HG03039 (cell line): ENCODE measurements at regions not wholly inside any gene's neighbourhood (a gene's known extent, or its start where the extent isn't known, plus 50 kb on each side); places are given as distances from the start of the nearest gene placed in this dataset.

Experiments
- ATAC-seq: cut with Tn5 transposase; IDR thresholded peaks from one replicate; pipeline ENCODE4 v1.9.1; 2021; ENCODE audit warnings: mild to moderate bottlenecking, moderate library complexity; ENCODE audit not compliant: unreplicated experiment

DNA sequence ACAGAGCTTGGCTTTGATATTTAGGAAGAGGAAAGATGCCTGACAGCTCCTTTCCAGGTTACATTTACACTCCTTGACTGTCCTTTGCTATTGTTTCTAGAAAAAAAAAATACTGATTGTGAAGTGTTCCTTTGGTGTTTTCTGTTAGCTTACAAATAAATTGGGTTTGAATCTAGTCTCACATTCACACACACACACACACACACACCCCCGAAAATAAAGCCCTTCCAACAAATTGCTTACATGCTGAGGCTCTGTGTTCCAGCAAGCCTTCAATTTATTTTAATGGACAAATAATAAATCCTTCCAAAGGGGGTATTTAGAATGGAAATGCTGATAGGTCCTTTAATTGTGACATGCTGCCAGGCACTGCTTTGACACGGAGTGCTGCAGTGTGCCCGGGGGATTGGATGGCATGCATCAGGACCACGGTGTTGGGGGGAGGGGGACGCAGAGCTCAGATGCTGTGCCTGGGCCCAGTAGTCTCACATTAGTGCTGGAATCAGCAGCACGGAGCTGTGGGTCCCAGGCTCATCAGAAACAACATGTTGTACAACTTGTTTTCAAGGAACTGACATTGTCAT lies 199.9 kb downstream of the CD83 start:
- no peak for ATAC-seq

DNA sequence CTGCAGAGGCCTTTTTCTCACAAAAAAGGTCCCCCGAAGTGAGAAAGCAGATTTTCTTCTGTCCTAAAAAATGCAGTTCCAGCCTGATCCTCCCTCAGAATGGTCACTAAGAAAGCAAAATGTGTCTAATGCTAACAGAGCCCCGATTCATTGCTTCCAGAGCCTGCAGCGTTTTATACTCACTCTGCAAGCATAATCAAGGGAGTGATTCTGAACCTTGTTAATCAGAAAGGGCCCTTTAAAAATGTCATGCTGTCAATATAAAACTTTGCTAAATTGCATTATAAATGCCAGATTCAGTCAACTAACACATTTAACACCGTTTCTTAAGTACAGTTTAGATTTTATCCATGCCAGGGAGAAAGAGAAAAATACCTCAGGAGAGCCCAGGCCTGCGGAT lies 202.8 kb downstream of the CD83 start:
- no peak for ATAC-seq

DNA sequence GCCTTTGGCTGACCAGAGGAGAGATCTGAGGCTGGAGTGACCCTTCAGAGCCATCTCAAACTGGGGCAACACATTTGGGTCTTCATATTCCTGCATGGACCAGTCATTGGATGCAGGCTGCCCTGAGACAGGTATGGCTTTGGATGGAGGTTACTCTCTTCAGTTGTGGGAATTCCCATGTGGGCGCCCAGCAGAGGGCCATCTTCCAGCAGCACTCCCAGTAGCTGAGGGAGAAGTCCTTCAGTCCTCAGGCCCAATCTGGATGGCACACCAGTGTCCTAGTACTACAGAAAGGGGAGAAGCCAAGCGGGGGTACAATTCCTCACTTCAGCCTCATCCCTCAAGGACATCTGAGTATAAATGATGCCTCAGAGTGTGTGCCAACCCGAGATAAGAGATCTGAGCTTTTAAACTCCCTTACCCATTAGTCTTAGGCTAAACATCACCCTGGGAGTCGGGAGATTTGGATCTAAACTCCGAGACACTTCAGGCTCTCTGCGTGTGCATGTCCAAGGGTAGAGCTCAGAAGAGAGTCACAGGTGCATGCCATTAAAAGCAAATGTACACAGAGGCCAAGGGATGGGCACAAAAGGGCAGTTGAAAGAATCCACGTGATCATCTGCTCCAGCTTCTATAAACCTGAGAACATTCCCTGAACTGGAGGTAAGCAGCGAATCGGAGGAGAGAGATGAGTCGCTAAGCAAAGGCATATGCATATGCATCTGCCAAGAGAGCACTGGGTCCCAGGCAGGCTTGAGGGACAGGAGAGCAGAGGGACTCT lies 204.6 kb downstream of the CD83 start:
- no peak for ATAC-seq

DNA sequence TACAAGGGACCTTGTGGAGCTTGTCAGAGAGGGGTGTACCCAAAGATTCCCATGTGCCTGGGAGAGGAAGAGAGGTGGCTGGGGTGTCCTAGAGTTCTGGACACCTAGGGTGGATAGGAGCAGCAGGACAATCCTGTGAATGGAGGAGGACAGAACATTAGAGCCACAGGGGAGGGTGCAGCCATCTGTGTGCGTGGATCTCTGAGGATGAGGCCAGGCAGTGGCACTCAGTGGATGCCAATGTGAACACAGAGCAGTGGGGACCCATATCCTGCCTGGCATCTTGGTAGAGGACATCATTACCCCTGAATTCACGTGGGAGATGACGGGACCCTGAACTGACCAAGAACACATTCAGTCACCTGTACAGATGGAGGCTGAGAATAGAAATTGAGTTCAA lies 205.3 kb downstream of the CD83 start:
- no peak for ATAC-seq

DNA sequence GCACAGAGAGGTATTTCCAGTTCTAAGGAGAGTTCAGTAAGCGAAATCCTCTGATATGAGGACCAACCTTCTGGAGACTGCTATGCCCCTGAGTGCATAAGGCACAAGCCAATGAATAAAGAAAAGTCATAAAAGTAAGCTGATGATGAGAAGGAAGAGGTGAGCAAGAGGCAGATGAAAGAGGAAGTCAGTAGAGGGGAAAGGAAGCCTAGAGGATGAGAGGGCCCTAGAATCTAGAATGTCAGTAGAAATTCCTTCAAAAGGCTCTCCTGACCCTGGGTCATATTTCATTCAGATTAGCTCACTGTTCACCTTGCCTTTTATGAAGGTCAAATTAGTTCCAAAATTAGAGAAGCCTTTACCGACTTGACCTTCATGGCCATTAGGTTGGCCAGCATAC lies 209.2 kb downstream of the CD83 start:
- ATAC-seq: no peak

DNA sequence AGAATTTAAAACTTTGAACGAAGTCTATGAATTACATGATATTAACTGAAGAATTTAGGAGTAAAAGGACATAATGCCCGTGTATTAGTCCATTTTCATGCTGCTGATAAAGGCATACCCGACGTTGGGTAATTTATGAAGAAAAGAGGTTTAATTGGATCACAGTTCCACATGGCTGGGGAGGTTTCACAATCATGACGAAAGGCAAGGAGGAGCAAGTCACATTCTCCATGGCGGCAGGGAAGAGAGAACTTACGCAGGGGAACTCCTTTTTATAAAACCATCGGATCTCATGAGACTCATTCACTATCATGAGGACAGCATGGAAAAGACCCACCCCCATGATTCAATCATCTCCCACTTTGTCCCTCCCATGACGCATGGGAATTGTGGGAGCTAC lies 210.6 kb downstream of the CD83 start:
- no peak for ATAC-seq

DNA sequence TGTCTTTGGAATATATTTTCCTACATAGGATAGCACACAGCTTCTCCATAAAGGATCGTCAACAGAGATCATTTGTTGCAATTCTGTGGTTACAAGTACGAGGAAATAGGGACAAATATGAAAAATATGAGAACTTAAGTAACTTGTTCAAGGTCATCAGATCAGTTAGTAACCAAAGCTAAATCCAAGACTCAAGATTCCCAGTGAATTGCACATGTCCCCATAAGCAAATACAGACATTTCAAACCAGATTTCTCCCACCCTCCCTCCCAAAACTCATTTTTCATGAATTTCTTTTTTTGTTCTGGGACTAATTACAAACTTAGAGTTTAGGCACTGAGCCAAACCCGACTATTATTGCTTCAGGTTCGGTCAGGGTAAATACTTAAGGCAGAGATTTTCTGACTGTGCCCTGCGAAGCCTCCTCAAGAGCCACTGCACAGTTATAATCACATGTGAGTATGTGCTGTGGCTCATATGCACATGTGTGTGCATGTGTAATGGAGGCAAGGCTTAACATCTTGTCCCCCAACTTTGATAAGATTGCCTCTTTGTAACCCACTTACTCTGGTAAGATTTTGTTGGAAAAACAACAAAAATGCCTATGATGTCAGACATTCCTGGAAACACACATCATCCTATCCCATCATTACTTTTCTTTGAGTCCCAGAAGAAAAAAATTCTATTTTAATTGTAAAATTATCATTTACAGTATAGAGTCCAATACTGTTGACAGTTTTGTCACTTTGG lies 216.2 kb downstream of the CD83 start:
- no peak for ATAC-seq

DNA sequence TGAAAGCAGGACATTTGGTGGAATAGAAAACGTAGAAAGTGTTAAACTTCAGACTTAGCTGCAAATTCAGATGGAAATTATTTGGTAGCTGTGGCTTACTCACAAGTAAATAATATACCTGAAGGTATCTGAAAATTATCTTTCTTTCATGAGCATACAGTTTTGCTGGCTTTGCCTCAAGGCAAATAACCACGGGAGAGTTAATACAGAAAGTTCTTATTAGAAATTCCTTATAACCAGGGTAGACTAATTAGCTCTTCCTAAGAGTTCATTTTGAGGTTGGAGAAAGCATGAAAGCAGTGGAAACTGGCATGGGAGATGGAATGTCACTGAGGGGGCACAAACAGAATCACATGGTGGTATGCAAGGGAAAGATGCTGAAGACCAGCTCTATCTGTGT lies 217.5 kb downstream of the CD83 start:
- ATAC-seq: no peak

DNA sequence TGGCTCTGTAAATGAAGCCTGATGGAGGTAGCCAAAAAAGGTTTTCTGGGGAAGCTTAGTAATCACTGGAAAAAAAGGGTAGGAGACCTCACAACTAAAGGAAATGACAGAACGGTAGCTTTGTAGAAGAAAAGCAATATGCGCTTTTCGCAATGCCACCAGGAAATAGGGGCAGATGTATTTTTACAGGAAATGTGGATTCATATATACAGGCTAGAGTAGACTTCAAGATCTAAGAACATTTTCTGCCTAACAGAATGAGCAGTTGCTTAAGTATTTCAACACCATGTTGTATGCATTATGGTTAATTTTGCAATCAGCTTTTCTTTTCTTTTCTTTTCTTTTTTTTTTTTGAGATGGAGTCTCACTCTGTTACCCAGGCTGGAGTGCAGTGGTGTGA lies 219.6 kb downstream of the CD83 start:
- ATAC-seq: no peak

DNA sequence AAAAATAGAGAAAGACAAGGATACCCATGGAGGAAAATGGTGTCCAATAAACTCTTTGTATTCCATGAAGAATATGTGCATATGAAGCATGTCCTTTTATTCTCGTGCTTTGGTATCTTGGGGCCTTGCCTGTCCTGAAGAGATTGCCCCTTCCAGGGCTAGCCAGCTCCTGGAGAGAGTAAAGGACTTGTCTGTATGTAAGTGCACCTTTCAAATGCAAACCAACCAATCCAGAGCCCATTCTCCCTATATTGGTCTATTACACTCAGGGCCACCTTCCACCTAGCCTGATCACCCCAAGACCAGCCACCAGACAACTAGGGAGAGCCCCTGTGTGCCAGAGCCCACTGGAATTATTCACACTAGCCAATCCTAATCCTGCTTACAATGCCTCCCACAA lies 221.6 kb downstream of the CD83 start:
- no peak for ATAC-seq

DNA sequence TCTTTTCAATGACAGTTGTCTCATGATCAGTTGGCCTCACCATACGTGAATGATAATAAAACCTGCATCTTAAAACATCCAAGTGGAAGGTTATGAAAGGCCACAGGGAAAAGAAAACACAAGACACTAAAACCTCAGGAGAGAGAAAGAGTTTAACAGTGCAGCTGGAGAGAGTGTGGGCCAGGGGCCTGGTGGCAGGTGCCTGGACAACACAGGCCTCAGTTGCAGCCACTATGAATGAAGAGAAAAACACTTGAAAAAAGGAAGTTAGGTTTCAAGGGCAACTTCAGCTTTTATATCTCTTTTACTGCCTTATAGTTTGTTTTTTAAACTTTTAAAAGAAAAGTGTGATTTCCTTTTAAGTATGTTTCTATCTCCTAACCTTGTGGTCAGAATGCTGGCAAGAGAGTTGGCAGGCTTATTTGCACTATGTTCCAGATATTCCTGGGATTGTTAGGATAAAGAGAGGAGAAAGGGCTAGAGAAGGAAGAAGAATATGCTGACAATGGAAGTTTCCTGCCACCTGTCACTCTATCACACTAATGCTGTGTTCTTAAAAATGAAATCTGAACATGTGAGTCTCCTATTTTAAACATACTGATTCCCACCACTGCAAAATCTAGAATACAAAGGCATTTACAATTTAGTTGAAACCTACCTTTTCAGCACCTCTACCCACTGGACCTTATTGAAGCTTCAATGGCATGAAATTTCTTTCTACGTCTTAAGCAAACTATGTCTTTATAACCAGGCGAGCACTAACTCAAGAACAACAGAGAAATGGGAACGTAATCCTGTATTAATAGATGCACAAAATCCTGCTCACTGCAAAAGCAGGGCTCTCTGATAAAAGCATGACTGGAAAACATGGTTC lies 222.4 kb downstream of the CD83 start:
- ATAC-seq: no peak

DNA sequence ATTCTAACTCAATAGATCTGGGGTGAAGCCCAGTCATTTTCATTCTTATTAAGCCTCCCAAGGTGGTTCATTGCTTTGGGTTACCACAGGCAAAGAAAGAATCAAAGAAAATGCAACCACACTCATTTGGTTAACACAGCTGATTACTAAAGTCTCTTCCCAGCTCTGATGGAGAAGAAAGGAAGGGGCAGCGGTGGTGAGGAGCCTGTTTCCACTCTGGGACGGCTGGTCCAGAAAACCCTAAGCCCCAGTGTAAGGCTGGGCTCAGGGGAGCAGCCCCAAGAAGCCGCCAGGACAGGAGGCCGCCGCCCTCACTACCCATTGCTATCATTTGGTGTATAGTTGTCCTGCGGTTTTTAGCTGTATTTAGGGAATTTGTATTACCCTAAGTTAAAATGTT lies 226.9 kb downstream of the CD83 start:
- ATAC-seq: no peak

DNA sequence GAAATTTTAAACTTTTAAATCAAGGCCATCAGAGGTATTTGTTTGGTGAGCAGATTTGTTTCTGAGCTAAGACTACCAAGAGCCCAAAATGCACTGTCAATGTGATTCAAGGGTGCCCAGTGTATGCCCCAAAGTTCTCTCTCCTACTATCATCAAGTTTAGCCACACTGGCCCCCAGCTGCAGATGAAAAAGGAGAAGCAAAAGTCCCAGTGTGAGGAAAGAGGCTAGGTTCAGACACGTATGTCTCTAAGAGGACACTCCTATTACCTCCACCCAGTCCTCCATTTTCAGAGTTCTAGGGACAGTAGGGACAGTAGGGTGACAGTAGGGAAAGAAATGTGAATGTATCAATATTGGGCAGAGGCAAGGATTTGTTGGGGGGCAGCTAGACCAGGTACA lies 230.8 kb downstream of the CD83 start:
- no peak for ATAC-seq

DNA sequence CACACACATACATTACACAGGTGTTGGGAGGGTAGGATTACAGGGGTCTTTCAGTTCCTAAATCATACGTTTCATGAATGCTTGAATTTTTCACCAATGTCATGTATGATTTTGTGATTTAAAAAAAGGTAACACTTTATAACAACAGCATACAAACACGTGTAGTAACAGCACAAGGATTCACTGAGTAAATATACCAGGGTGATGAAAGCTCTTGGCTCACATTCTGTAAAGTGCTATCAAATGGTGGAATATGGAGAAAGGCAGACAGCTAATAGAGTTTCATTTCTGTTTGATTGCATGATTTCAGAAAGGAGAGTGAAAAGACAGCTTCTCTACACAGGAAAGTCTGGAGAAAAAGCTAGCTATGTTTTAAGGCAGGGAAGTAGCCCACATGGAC lies 231.9 kb downstream of the CD83 start:
- ATAC-seq: no peak

DNA sequence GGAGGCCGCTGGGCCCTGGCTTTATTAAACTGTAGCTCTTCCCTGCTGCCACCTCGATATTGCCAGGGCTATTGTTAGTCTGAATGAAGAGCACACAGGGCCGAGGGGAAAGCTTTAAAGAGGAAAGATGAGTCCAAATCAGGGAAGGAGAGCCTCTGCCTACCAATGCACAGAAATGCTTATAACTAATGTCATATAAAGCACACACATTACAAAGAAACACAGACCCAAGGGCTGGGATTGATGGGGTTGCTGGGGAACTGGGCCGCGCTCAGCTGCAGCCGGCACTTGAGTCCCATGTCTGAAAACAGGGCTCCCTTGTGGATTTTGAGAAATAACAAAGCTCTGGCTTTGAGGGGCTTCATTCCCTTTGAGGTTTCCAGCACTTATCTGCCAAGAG lies 232.6 kb downstream of the CD83 start:
- no peak for ATAC-seq

DNA sequence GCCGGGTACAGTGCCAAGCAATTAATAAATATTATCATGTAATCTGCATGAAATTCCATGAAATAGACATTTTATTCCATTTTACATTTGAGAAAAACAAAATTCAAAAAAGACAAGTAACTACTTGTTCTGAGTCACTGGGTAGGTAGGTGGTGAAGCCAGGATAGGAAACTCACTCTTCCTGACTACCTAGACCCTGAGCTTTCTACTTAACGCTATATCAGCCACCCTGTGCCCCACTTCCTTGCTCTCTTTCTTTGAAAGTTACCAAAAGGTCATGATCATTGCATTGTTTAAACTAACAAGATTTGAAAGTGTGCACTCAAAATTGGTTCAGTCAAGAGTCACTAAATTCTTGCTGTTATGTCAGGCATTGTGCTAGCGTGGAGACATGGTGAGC lies 235.7 kb downstream of the CD83 start:
- no peak for ATAC-seq

DNA sequence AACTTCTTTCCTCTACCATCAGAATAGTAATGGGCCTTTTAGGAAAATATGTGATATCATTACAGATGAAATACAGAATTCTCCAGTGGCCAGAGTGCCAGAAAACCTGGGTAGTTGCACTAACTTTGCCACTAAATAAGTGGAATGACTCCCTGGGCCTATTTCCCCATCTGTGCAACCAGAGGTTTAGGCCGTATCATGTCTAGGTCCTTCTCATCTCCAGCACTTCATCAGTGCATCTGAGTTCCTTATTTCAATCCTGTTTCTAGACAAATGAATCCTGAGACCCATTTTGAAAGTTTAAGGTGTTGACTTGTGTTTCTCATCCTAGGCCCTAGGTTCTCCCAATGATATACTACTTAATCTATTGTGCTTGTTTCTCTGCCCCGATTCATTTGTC lies 236.2 kb downstream of the CD83 start:
- ATAC-seq: no peak

DNA sequence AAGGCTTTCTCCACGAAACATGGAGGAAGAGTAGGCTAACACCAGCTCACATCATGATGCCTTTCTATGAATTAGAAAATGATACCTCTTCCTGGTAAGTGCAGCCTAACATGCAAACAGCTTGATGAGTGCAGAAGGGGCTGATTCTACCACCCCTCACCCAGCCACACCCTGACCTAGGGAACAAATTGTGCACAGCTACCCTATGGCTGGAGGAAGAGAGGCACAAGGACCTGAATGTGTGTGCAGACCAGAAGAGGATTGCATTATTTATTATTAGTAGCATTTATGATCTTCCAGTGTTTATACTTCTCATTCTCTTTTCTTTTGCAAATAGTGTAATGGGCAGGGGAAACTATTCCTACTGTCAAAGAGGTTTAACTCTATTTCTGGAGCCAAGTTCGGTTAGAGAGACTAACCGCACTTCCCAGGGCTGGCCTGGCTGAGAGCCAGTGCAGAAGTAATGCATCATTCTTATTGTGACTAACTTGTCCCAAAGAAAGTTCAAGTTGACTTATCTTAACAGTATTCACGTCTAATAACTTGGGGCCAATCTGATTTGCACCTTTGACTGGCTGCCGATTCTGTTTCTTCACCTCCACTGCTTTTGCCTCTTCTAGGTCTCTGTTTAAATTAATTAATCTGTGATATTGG lies 237.5 kb downstream of the CD83 start:
- ATAC-seq: no peak

DNA sequence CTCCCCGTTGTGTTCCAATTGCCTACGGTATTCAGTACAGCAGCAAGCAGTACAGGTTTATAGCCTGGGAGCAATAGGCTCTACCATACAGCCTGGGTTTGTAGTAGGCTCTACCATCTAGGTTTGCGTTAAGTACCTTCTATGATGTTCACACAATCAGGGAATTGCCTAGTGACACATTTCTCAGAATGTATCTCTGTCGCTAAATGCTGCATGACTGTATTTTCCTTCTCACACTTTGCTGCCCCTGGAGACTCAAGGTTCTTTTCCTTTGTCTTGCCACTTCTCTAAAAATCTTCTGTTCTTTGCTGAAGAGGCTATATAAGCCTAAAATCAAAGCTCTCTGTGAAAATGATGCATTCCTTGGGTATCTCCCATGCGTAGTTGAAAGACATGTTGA lies 241.9 kb downstream of the CD83 start:
- no peak for ATAC-seq

DNA sequence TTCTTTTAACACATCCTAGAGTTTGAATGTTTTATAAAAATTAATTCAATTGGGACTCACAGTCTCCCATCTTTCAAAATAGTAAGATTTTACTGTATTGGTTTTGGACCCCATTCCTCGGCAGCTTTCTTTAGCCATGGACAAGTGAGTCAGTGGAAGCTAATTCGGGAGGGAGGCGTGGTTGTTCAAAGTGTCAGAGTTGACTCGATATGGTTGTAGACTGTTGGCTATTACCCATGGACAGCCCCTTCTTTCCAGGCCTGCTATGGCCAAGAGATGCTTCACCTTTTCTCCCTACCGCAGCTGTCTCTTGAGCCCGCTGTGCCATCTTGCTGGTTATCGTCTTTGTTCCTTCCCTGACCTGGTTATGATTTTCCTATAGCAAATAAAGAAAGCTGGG lies 243.0 kb downstream of the CD83 start:
- ATAC-seq: no peak

DNA sequence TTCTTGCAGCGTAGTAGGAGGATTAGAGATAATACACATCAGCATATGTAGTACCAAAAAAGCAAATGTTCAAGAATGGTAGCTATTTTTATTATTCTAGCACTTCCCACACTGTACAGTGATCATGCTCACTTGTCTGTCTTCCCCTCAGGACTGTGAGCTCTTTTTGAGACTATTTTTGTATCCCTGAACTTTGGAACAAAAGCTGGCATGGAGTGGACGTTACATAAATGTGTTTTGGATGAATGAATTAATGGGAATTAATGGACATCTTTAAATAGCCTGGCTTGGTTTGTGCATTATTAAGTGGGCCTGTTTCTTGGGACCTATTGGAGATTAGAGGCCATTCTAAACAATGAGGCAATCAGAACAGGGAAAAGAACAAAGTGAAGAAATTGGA lies 243.7 kb downstream of the CD83 start:
- no peak for ATAC-seq
